D341Med (cell line): ENCODE measurements at regions not wholly inside any gene's neighbourhood (a gene's known extent, or its start where the extent isn't known, plus 50 kb on each side); places are given as distances from the start of the nearest gene placed in this dataset.
A peak's percentile ranks its signal among the peaks of the same experiment; 100 is the strongest.

ENCODE experiments used
- DNase-seq: peaks from one replicate; pipeline ENCODE4 v3.0.0; 2012; ENCODE audit warnings: low spot score

DNA sequence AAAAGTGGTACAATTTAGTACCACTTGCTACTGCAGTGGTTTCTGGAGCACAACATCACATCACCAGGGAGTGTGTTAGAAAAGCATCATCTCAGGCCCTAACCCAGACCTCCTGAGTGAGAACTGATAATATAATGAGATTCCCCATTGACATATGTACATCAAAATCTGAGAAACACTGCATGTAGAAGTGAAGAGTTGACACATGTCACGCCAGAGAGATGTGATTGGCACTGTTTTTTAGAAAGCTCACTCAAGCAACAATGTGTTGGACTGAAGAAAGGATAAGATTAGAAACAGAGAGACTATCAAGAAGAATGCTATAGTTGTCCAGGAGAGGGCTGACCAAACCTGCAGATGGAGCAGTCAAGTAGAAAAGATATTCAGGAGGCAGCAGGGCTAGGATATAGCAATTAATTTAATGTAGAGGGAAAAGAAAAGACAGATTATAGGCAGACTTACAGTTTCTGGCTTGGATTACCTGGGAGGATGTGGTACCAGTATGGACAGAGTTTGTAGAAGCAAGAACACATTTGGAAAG is 324.4 kb upstream of the ADAMTSL1 start:
- DNase-seq, result no peak

DNA sequence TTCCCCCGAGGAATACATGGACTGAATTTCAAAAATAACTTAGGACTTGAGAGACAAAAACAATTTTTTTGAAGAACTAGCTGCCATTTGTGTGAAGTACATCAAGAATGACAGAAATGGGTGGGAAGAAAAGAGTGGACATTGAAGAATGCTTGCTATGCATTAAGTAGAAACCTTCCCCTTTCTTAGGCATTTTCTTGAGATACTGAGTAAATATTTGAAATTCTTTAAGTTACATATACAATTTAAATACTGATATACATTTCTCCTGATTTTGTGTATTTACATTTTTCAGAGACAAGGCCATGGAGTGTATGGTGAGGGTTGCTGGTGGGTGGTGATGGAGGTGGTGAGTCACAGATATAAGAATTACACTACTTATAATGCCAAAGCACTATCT is 319.3 kb upstream of the ADAMTSL1 start:
- DNase-seq, result no peak

DNA sequence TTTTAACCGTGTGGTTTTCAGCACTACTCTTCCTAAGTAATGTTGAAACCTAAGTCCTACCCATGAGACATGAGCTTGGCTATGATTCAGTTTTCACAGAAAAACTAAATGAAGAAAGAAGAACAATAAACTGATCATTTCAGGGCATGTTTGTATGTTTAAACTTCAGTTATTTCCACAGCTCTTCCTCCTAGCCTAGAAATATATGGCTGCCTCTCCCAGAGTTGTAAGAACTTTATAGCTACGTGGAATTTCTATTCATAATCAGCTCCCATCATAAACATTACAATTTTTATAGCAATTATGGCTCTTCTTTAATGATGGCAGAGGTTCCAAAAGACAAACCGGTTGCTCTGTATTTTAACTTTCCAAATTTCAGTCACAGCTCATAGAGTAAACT is 314.7 kb upstream of the ADAMTSL1 start:
- no peak for DNase-seq

DNA sequence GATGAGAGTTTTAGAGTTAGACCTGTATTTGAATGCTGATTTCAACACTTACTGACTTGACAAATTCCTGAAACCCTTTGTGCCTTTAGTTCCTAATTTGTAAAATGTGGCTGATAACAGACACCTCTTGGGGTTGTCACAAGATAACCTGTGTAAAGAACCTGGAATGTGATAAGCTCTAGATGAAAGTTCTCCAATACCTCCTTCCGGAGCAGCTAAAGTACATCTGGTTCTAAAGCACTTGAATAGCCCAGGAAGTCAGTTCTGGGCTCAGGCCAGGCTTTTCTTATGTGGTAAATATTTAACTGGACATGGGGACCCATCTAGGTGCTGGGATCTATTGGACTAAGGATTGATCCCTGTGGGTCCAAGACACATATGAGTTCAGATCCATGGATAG is 310.8 kb upstream of the ADAMTSL1 start:
- DNase-seq, result no peak

DNA sequence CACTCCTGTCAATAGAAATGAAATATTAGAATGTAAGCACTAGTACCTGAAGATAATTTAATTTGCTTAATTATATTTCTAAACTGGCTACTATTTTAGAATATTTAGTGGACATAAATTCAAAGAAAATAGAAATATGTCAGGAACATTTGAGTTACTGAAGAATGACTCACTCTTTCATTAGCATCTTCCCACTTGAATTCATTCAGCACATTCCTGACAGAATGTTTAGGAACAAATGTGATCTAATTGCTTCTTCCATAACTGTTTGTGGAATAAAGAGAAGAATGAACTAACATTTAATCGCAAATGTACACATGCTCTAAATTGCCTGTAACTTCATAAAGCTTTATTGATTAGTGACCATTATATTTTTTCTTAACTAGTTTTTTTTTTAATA is 306.2 kb upstream of the ADAMTSL1 start:
- DNase-seq, result no peak

DNA sequence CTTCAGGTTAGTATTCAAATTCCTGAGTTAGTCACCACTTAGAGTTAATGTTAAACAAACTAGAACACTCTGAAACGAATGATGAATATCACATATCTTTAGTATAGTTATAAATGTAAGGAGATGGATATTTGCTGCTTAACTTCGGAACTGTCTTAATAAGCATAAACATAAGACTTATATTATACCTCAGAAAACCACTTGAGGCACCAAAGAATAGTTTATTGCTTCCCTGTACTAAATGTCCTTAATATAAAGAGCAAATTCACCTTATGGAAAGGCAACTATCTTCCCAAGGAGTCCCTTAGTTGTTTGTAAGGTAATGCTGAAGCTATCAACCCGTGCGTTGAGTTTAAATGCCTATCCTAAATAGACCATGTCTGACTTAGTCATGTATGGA is 300.0 kb upstream of the ADAMTSL1 start:
- no peak for DNase-seq

DNA sequence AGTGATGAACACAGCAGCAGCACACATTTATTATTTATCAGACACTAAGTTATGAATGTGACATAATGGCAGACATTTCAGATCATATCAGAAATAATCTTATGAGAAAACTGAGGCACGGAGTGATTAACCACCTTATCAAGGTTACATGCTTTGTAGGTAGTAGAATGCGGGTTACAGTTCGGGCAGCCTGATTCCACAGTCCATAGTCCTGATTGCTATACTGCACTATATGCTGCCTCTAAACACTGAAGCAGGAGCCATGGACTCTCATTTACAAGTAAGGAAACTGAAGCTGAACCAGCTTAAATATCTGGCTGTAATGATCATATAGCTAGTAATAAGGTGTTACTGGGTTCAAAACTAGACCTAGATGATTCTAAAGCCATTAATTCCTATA is 291.3 kb upstream of the ADAMTSL1 start:
- DNase-seq, result no peak

DNA sequence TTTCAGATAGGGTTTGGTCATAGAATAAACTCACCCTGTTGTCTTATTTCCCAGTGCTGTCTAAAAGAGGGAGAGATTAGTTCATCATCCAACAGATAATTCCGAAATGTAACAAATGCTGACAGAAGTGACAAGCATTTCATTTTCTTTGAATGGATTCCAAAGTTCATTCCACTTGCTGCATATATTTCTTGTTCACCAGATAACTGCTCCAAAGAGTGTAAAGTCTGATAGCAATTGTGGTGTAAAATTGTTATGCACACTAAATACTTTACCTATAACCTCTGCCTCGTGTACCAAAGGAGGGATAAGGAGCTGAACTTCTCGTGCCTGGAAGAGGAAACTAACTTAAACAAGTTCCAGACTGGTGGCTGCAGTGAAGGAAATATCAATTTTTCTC is 290.0 kb upstream of the ADAMTSL1 start:
- no peak for DNase-seq

DNA sequence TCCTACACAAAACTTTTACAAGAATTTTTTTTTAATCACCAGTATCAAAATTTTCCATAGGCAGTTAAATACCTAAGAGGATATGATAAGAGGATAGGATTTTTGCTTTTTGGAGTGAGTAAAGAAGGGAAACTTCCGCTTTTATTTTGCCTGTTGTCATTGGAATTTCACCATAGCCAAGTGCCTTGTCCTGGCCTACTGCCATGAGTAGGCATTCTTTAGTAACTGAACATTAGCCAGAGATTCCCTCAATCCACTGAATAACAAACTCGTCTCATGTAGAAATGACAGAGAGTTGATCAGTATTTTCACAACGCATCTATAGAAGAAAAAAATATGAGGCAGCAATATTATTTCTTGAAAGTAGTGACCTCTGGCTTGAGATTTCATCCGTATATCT is 289.6 kb upstream of the ADAMTSL1 start:
- no peak for DNase-seq

DNA sequence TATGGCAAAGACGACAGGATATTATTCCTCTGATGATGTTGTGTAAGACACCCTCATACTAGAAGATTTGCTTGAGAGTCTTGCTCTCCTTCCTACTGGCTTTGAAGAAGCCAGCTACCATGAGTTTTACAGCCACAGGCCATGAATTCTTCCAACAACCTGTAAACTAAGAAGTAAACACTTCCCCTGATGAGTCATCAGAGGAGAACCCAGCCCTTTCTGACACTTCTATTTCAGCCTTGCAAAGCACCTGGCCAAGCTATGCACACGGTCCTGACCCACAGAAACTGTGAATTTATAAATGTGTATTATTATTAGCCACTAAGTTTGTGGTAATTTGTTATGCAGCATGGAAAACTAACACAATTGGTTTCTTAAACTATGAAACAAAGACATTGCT is 288.8 kb upstream of the ADAMTSL1 start:
- no peak for DNase-seq

DNA sequence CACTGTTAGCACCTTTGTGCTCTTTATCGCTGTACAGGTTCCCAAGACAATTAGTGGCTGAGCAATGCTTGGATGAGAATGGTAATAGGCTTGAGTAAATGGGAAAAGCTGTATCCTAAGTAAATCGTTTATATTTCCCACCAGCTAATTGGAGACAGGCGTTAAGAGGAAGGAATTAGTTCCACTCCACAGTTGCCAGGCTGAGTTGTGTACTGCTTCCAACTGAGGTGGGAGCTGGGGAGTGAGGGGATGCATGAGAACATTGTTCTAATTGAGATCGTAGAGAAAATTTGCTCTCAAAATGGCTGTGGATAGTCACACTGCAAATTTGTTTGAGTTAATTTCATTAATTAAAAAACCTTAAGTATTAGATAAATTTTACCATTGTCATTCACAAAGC is 285.0 kb upstream of the ADAMTSL1 start:
- no peak for DNase-seq

DNA sequence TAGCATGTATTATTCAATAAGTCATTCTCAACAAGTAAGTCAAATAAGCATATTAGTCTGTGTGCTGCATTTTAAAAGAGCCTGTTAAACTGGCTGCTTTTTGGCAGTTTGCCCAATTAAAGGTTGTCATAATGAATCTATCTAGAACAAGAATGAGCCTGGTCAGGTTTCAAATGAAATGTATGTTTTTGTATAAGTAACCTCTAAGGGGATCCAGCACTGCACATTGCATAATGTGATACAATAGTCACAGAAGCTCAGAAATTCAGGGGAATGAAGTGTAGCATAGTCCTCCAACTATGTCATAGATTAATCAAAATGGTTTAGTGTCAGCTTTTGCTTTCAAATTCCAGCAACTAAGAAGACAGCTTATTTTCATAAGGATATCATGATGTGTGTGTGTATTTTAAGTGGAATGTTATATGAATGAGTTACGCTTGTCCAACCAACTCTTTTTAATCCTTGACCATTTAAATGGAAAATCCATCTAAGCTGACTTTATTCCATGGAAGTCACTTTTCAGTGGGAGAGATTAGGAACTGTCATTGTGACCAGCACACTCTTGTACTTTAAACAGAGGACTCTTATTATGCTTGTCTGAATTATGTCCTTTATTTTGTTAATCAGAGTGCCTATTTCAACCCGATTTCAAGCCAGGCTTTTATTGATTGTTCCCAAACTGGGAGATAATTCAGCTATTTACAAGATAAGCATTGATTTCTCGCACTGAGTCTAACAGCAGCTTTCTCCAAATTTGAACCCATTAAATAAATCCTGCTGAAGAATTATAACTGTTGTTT is 283.9 kb upstream of the ADAMTSL1 start:
- DNase-seq, result no peak

DNA sequence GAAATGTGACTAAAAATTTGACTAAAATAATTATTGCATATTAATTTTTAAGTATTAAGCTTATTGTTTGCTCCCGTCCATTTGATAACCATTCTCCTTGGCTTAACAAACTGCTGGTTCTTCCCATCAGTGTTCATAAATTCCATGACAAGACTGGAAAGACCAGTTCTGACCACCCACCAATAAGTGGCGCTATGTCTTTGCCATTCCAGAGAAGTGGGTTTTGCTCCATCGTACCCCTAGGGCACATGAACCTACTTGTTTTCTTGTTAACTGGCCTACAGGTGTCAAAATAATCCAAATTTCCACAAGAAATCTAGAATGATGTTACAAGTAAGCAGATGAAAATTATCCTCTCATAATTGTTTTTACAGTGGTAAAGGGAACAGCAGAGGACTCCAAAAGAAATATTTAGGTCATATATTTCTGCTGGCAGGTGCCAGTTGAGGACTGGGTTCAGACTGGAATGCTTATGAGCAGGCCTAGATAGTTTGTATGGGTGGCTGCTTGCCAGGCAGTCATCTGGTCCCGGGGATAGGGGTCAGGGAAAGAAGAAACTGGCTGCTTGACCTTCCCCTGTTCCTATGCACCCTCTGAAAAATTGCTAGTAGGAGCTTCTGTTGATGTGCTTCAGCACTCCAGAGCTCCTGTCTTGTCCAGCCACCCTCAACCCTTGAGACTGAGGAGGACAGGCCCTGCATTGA is 283.1 kb upstream of the ADAMTSL1 start:
- no peak for DNase-seq

DNA sequence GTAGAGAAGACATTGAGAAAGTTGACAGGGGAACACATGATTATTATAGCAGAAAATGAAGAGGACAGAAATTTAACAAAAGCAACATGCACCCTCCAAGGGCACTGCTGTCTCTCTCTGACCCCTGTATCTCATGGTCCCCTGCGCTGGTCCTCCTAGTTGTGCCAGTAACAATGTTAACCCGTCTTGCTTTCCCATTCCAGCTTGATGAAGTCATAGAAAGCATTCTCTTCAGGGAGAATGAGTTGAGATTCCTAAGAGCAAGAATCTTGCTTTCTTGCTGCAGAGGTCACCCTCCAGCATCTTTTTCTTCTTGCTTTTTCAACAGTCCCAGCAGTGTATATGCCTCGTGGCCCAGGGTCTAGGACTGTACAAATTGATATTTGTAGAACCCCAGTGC is 279.6 kb upstream of the ADAMTSL1 start:
- DNase-seq, result no peak

DNA sequence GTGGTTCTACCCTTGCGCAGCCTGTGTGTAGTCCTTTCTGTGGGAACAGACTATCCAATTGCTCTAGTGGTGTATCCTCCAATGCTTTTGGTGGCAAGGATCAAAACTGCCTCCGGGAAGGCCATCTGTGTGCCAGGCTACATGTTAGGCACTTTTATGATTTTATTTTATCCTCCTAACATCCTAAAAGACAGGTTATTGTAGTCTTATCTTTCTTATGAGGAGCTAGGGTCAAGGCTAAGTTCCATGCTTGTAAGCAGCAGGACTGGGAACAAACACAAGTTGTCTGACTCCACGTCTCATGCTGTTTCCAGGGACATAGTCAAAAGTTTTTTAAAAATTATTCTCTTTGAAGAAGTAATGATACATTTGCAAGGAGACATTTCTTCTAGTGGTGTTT is 278.7 kb upstream of the ADAMTSL1 start:
- DNase-seq, result no peak

DNA sequence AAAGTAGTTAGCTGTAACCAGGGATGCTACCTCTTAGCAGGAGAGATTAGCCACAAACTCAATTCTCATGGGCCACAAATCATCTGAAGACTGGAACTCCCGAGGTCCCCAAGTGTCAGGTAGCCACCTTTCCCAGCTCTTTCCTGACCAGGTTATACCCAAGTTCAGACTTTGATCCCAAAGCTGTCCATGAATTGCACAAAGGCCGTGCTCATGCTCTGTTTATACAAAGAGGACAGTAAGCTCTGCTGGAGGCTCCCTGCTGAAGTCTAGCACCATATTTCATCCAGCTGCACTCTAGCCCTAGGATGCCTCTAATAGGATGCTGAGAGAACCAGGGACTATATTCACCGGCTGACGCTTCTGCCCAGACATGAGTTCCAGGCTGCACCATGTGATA is 271.0 kb upstream of the ADAMTSL1 start:
- DNase-seq, result no peak

DNA sequence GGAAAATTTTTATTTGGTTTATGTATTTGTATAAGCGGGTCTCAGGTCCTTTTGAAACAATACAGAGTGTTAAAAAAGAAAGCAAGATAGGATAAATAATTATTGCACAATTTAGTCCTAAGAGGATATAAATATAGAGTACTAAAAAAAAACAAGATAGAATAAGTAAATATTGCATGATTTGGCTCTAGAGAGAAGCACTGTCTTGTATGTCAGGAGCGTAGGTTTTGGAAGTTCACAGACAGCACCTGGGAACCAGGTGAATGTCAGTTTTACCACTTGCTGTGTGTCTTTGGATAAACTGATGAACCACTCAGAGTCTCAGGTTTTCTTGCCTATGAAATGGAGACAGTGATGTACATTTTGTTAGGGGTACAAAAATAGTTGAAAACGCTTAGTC is 266.2 kb upstream of the ADAMTSL1 start:
- no peak for DNase-seq

DNA sequence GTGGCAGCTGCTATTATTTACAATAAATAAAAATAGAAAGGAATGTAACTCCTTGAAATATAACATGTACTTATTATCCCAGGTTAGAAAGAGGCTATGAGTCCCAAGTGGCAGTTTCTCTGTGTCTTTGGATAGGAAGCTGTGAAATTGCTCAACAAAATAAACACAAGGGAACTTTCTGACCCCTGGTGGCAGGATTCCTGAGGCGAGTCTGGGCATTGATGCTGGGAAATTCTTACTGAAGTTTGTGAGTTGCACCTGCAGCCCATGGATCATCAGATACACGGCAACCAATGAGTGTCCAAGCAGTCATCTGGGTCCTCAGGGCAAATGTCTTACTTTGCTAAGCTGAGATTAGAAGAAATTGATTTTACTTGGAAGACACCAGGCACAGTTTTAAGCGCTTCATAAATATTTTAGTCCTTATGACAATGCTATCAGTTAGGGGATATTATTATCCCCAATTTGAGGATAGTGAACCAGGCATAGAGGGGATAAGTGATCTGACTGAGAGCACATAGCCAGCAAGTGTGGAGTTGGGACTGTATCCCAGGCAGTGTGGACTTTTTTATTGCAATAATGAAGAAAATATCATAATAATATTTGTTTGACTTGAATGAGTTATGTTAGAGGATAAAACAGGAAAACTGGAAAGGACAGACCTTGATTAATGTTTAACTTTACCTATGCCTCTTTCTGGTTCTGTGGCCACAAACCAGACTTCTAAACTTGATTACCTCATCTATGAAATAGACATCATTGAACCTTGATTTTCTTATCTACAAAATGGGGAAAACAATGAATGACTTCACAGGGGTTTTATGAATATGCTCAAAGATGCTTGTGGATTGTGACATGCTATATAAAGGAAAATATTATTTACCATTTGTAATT is 265.5 kb upstream of the ADAMTSL1 start:
- DNase-seq, result peak; percentile 42

DNA sequence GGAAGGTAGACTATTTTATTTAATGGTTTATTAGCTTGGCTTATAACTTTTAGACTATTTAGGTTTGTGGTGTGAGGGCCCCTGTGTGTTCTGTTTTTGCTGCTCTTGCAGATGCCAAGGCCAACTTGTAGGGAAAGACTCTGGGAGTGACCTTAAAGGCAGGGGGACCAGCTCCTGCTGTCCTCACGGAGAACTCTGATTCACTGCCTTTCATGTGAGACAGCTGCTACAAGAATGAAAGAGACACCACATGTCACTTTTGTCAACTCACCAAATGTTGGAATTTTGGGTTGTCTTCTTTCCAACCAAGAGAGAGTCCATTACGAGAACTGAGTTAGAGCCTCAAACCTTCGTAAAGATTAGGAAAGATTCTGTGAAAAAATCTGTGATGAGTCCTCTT is 258.3 kb upstream of the ADAMTSL1 start:
- DNase-seq, result no peak

DNA sequence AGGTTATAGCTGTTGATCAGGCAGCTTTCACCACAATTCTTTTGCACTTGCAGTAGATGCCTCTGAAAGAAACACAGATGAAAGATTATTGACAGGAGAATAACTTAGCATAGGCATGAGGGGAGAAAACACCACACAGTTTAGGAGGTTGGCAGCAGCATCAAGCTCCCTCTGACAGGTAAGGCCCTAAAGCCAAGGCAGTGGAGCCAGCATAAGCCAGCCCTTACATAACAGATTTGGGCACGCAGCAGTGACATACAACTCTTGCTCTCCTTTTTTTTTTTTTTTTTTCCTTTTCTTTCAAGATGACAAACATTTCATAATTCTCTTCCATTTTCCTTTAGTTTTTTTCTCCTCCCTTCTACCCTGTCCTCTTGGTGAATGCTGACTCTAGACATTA is 257.6 kb upstream of the ADAMTSL1 start:
- DNase-seq, result no peak

DNA sequence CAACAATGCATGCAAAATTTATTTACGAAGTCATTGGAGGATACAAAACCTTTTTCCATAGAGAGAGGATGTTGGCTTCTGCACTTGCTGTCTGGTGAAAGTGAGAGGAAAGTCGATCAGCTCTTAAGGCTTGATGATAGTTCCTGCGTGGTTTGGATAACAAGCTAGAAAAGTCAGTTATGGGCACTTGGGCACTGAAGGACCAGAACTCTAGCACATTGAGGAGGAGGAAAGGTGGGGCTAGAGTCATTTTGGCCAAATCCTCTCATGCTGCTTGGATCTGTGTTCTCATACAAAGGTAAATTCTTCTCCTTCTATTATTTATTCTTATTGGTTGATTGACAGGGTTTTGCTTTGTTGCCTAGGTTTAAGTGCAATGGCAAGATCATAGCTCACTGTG is 245.9 kb upstream of the ADAMTSL1 start:
- no peak for DNase-seq

DNA sequence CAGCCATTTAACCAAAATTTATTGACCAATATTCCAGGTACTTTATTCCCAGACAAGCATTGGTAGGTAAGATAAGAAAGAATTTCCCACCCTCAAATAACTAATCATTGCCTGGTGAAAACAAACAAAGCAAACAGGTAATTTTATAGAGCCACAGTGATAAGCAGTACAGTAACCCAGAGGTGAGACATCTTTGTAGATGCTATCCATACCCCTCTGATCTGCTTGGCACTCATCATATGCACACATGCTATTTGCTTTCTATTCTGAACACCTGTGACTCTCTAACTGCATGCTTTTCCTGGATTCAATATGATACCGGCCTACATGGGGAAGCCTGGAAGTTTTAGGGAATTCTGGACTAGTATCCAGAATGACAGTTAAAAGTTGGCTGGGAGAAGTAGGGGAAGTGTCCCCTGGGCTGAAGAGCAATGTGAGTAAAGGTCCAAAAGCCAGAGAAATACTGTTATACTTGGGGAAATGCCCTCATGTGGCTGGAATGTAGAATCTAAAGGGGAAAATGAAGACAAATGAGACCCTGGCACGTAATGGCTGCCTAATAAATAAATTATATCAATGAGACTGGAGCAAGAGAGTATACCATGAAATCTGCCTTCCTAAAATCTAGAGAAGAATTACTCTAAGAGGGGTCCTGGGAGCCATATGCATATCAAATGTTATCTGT is 243.8 kb upstream of the ADAMTSL1 start:
- no peak for DNase-seq
